ENCODE measurements at regions not wholly inside any gene's neighbourhood (a gene's known extent, or its start where the extent isn't known, plus 50 kb on each side); places are given as distances from the start of the nearest gene placed in this dataset.

- no peak for DNase-seq
These were observed 254.9 kb downstream of the ACTL7B start for GRCh38 chr9:108600896-108601295.

DNA sequence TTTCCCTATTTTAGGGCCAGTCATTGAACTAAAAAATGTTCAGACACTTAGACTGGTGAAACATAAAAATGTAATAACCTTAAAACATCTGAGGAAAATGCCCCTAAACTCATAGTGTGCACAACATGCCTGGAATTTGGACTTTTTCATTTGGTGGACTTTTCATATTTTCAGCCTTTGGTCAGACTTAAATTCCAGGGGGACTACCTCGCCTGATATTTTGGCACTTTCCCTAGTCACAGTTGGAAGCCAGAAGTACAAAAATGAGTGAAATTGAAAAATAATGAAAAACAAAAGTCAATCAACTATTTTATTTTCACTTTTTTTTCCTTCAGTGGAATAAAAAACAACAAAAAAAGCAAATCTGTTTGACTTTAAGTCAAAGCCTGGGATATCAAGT lies 256.2 kb downstream of the ACTL7B start:
- DNase-seq, result no peak

GRCh38 chr9:108591121-108591520 lies 264.7 kb downstream of the ACTL7B start:
- DNase-seq, result no peak

DNA sequence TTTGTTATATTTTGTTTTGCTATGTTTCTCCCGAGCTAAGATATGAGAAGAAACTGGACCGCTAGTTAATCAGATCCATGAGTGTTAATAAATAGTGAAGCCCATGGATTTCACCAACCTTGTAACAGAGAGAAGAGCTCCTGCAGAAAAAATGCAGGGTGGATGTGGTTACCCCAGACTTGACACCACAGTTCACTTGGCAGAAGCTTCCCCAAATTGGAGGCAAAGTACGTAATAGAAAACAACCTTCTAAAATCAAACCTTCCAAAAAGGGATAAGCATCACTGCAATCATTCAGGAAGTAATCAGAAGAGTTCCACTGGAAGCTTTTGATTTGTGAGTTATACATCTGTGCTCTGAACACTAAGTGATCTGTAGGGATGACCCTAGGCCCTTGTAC lies 267.5 kb downstream of the ACTL7B start:
- DNase-seq, result peak; percentile 72

- DNase-seq, result peak; percentile 37
These were observed 269.2 kb downstream of the ACTL7B start for GRCh38 chr9:108586471-108587139.

DNA sequence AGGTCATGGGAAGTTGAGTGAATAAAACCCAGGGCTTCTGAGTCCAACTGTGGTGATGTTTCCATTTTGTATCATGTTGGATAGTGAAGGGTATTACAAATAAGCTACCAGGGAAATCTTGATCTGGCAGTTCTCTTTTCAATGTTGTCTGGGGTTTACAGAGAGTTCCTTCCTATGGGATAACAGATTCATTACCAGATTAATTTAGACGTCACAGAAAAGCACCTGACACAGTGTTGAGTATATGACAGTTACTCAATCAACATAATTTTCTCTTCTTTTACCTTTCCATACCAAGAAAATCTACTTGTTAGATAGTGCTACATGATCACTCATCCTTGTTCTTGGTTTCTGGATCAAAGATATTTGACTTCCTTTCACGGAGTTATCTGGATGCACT lies 270.9 kb downstream of the ACTL7B start:
- DNase-seq, result no peak

- peak; percentile 62 for DNase-seq
These were observed 273.1 kb downstream of the ACTL7B start for GRCh38 chr9:108582726-108583125.

- peak; percentile 96 for DNase-seq
These were observed 275.9 kb downstream of the ACTL7B start for GRCh38 chr9:108579757-108580439.

- no peak for DNase-seq
These were observed 280.5 kb downstream of the ACTL7B start for GRCh38 chr9:108575276-108575675.

DNA sequence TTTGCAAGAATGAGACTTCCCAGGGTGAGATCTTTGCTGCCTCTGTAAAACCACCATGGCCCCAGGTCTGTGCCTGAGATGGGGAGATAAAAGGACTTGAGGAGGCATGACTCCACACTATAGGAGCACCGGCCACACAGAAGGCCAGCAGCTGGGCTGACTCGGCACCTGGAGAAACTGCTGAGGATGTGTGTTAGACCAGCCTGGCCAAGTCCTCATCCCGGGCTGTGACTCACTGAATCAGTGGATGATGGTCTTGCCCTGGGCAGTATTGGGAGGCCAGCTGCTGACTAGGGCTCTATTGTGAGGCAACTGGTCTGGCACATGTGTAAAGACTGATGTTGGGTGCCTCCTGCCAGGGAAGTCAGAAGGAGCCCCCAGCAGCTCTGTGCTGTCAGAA lies 286.2 kb downstream of the ACTL7B start:
- peak; percentile 5 for DNase-seq

GRCh38 chr9:108568093-108568492 lies 287.7 kb downstream of the ACTL7B start:
- DNase-seq, result no peak

DNA sequence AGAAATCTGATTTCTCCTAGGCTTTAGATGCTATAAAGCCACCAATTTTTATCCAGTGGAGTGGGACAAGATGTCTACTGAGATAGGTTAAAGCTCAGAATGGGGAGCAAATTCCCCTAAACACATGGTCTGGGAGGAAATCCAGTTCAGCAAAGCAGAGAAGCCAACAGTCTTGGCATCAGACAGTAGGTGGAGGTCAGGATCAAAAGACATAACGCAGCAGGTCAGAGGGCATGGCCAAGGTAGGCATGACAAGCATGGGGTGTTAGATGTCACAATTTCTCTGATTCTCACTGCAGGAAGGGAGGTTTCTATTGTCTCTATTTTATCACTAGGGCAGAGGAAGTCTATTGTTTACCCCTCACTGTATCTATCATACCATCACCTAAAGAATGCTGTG lies 288.2 kb downstream of the ACTL7B start:
- DNase-seq, result no peak

DNA sequence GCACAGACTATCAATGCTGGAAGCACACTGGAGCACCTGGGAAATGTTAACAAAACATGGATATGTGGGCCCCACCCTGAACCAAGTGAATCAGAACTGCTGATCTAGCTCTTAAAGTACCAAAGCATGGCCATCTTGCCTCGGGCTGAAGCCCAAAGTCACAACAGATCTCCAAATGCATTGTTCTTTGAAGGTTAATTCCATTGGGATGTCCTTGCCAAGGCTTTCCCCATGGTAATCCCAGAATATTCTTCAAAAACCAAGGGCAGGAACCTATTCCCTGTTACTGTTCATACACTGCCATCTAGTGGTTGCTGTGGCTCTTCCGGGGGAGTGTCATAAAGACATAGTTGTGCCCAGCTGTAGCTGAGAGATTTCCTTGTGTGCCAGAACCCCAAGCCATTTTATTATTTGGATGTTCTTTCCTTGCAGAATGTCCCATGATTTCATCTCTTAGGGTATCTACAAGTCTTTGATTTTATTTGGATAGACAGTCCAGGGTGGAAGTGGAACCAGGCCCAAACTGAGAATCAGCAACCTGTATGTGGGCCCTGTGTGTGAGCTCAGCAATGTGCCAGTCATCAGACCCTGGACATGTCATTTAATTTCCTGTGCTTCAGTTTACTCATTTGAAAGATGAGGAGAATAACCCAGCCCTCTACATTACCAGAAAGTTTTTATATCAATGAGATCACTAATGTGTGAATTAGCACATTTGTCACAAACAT lies 290.0 kb downstream of the ACTL7B start:
- peak; percentile 60 for DNase-seq

GRCh38 chr9:108562176-108562575 lies 293.6 kb downstream of the ACTL7B start:
- DNase-seq, result no peak

DNA sequence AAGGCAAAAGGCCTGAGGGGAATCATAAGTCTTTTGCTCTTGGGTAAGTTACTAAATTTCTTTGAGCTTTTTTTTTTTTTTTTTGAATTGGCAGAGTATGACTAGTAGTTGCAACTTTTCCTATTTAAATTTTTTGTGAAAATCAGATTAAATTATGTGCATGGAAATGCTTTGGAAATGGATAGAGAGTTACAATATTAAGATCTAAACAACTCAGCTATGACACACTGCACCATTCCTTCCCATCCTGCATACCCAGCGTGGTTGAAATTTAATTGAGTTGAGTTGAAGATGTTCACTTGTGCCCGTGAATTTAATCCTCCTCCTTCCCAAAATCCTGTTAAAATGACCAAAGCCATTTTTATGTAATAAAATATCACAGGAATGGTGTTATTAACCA lies 296.4 kb downstream of the ACTL7B start:
- no peak for DNase-seq

GRCh38 chr9:108554831-108555230 lies 301.0 kb downstream of the ACTL7B start:
- no peak for DNase-seq

- DNase-seq, result peak; percentile 23
These were observed 302.6 kb downstream of the ACTL7B start for GRCh38 chr9:108553111-108553635.

DNA sequence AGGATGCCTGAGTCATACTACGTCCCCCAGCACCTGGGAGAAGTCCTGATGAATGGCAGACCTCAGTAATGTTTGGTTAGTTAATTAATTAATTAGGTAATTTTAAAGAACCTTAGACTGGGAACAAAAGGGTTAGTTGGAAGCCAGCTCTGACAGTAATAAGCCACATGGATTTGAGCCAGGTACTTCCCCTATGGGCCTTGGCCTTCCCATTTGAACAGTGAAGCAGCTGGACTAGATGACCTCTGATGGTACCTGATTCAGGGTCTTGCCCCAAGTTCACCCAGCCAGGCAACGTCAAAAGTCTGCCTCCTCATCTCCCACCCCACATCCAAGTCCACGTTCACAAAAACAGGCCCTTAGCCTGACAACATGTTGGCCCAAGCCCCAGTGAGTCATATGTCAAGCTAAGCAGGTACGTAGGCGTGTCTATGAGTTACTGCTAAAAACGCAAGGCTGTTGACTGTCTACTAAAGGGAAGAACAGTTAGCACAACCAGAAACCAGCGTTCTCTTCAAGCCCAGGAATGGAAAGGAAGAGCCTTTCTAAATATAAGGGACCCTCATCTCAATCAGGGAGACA lies 303.2 kb downstream of the ACTL7B start:
- no peak for DNase-seq

DNA sequence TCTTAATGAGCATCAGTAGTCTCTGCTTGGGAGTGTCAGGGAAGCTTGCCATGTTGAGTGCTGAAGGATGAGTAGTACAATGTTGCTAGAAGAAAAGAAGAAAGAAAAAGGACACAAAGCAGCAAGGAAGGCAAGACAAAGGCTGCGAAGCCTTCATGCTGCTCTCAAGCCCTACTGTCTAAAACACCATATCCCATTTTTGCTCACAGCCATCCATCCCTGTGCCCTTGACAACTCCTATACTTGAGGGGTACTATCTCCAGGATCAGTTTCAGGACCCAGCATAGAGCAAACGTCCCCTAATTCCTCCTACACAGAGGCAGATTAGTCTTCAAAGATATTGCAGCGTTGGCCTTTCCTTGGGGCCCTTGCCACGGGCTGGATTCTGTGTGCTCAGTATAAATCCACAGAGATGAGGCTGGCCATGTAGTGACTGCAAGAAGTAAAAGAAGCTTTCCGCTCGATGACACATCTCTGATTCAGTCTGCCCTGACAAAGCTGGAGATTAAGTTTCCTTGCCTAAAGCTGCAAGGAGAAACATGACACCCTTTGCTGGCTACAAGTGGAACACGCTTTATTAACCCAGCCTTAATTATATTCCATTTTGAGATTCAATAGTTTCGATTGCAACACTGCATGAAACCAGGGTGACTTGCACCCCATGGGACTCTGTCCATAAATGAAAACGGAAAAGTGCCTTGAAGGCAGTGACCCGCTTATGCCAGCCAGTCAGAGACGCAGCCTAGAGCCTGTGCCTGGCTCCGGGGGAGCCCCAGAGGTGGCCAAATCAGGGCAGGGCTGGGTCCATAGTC lies 304.6 kb downstream of the ACTL7B start:
- peak; percentile 57 for DNase-seq

DNA sequence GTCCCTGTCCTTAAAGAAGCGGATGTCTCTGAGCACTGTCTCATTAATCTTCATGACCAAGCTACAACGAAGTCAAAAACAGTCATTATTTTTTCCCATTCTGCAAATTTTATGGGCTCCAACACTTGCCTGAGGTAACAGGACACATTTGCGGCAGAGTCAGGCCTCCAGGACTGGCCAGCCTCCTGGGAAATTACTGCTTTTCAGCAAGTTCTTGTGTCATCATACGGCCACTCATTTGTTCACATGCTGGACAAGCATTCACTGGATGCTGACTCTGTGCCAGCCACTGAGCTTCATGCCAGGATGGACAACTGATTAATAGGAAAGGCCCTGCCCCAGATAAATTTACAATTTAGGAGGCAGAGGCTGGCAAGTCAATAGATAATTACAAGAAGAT lies 305.7 kb downstream of the ACTL7B start:
- DNase-seq, result no peak

GRCh38 chr9:108549184-108549583 lies 306.6 kb downstream of the ACTL7B start:
- DNase-seq, result no peak

DNA sequence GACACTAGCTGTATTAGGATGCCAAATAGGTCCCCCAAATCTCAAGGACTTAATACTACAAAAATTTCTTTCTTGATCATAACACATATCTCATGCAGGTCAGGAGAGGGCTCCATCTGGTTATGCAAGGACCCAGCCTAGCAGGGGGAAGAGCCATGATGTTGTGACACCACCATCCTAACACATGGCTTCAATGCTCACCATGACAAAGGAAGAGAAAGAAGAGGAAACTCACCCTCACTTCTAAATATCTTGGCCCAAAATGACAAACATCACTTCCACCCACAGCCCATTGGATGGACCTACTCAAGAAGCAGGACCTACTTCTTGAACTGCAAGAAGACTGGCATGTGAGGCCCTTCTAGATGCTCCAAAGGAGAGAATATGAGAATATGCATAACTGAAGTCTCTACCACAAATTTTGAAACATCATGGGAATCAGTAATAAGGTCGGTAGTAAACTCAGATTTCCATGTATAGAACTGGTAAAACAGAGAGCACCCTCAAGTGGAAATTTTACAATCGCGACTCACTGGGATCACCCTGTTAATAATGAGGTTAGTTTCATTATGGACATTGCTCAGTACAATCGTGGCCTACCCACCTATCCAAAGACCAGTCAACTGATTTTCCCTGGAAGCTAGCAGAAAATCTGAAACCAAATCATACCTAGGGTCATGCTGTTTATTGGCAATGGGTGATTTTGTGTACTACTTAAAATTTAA lies 308.2 kb downstream of the ACTL7B start:
- peak; percentile 46 for DNase-seq
